ENCODE measurements at regions not wholly inside any gene's neighbourhood (a gene's known extent, or its start where the extent isn't known, plus 50 kb on each side); places are given as distances from the start of the nearest gene placed in this dataset.

GRCh38 chr14:49999146-49999761 is 106.4 kb downstream of the ARF6 start:
- peak; percentile 57 to 62 for DNase-seq (ENCODE audit: low read depth in 2 of 2)

GRCh38 chr14:49999826-50000379 is 107.0 kb downstream of the ARF6 start:
- no peak for DNase-seq (ENCODE audit: low read depth in 2 of 2)

- DNase-seq (ENCODE audit: low read depth in 2 of 2): peak; percentile 68 to 75
These were observed 107.7 kb downstream of the ARF6 start for GRCh38 chr14:50000380-50001150.

GRCh38 chr14:50001151-50001998 is 108.5 kb downstream of the ARF6 start:
- DNase-seq (ENCODE audit: low read depth in 2 of 2): peak; percentile 57 to 62

GRCh38 chr14:50001999-50002925 is 109.4 kb downstream of the ARF6 start:
- DNase-seq (ENCODE audit: low read depth in 2 of 2): peak; percentile 39 to 58

- no peak for DNase-seq (ENCODE audit: low read depth in 2 of 2)
These were observed 110.0 kb downstream of the ARF6 start for GRCh38 chr14:50002926-50003212.

- peak; percentile 46 to 52 for DNase-seq (ENCODE audit: low read depth in 2 of 2)
These were observed 110.5 kb downstream of the ARF6 start for GRCh38 chr14:50003213-50004021.

GRCh38 chr14:50006141-50006540 is 110.2 kb downstream of the VCPKMT start:
- no peak for DNase-seq (ENCODE audit: low read depth in 2 of 2)

GRCh38 chr14:50007123-50007903 is 109.1 kb downstream of the VCPKMT start:
- no peak for DNase-seq (ENCODE audit: low read depth in 2 of 2)

GRCh38 chr14:50008562-50008961 is 107.8 kb downstream of the VCPKMT start:
- no peak for DNase-seq (ENCODE audit: low read depth in 2 of 2)

- no peak for DNase-seq (ENCODE audit: low read depth in 2 of 2)
These were observed 107.4 kb downstream of the VCPKMT start for GRCh38 chr14:50008974-50009373.

- no peak for DNase-seq (ENCODE audit: low read depth in 2 of 2)
These were observed 105.6 kb downstream of the VCPKMT start for GRCh38 chr14:50010752-50011151.

GRCh38 chr14:50011242-50011641 is 105.1 kb downstream of the VCPKMT start:
- DNase-seq (ENCODE audit: low read depth in 2 of 2): no peak

- DNase-seq (ENCODE audit: low read depth in 2 of 2): no peak
These were observed 103.7 kb downstream of the VCPKMT start for GRCh38 chr14:50012644-50013043.

GRCh38 chr14:50013198-50013918 is 103.0 kb downstream of the VCPKMT start:
- DNase-seq (ENCODE audit: low read depth in 2 of 2): no peak

- DNase-seq (ENCODE audit: low read depth in 2 of 2): no peak
These were observed 102.4 kb downstream of the VCPKMT start for GRCh38 chr14:50013934-50014333.

- DNase-seq (ENCODE audit: low read depth in 2 of 2): no peak
These were observed 101.5 kb downstream of the VCPKMT start for GRCh38 chr14:50014809-50015430.

- no peak for DNase-seq (ENCODE audit: low read depth in 2 of 2)
These were observed 100.7 kb downstream of the VCPKMT start for GRCh38 chr14:50015716-50016115.
